ENCODE measurements at regions not wholly inside any gene's neighbourhood (a gene's known extent, or its start where the extent isn't known, plus 50 kb on each side); places are given as distances from the start of the nearest gene placed in this dataset.
"Not testable (repeated sequence)": the region's sequence is repeated elsewhere in the genome, so short reads cannot be mapped to it uniquely, and the experiment has no call there.

- intact Hi-C loops (cut with micrococcal nuclease), result no loop called here
Observed at GRCh38 chr1:83053446-83053845, 945.5 kb downstream of the TTLL7 start.

- intact Hi-C loops (cut with micrococcal nuclease), result no loop called here
Observed at GRCh38 chr1:83052865-83053264, 946.1 kb downstream of the TTLL7 start.

GRCh38 chr1:83051053-83051452, 947.9 kb downstream of the TTLL7 start:
- intact Hi-C loops (cut with micrococcal nuclease), result not testable (repeated sequence)

- intact Hi-C loops (cut with micrococcal nuclease), result no loop called here
Observed at GRCh38 chr1:83043244-83043643, 955.7 kb downstream of the TTLL7 start.

GRCh38 chr1:83039091-83039490, 959.8 kb downstream of the TTLL7 start:
- intact Hi-C loops (cut with micrococcal nuclease), result not testable (repeated sequence)

- intact Hi-C loops (cut with micrococcal nuclease), result no loop called here
Observed at GRCh38 chr1:83034851-83035250, 964.1 kb downstream of the TTLL7 start.

GRCh38 chr1:83033682-83034081, 965.2 kb downstream of the TTLL7 start:
- intact Hi-C loops (cut with micrococcal nuclease), result no loop called here

- intact Hi-C loops (cut with micrococcal nuclease), result no loop called here
Observed at GRCh38 chr1:83029916-83030315, 969.0 kb downstream of the TTLL7 start.

- intact Hi-C loops (cut with micrococcal nuclease), result no loop called here
Observed at GRCh38 chr1:83029050-83029449, 969.9 kb downstream of the TTLL7 start.

GRCh38 chr1:83028467-83028866, 970.5 kb downstream of the TTLL7 start:
- intact Hi-C loops (cut with micrococcal nuclease), result no loop called here

GRCh38 chr1:83027511-83027910, 971.4 kb downstream of the TTLL7 start:
- intact Hi-C loops (cut with micrococcal nuclease), result no loop called here

- intact Hi-C loops (cut with micrococcal nuclease), result no loop called here
Observed at GRCh38 chr1:83026745-83027144, 972.2 kb downstream of the TTLL7 start.

GRCh38 chr1:83024251-83024767, 974.6 kb downstream of the TTLL7 start:
- intact Hi-C loops (cut with micrococcal nuclease), result no loop called here

GRCh38 chr1:83023212-83023611, 975.7 kb downstream of the TTLL7 start:
- intact Hi-C loops (cut with micrococcal nuclease), result no loop called here

GRCh38 chr1:83022206-83022605, 976.7 kb downstream of the TTLL7 start:
- intact Hi-C loops (cut with micrococcal nuclease), result no loop called here

GRCh38 chr1:83017701-83018100, 981.2 kb downstream of the TTLL7 start:
- intact Hi-C loops (cut with micrococcal nuclease), result no loop called here

GRCh38 chr1:83017276-83017675, 981.7 kb downstream of the TTLL7 start:
- intact Hi-C loops (cut with micrococcal nuclease), result no loop called here

GRCh38 chr1:83016354-83016849, 982.5 kb downstream of the TTLL7 start:
- intact Hi-C loops (cut with micrococcal nuclease), result no loop called here

- intact Hi-C loops (cut with micrococcal nuclease), result no loop called here
Observed at GRCh38 chr1:83015163-83015562, 983.8 kb downstream of the TTLL7 start.

GRCh38 chr1:83012950-83013349, 986.0 kb downstream of the TTLL7 start:
- intact Hi-C loops (cut with micrococcal nuclease), result no loop called here

GRCh38 chr1:83011265-83011664, 987.7 kb downstream of the TTLL7 start:
- intact Hi-C loops (cut with micrococcal nuclease), result no loop called here

- intact Hi-C loops (cut with micrococcal nuclease), result no loop called here
Observed at GRCh38 chr1:83006271-83006670, 992.7 kb downstream of the TTLL7 start.

GRCh38 chr1:83000286-83000685, 998.6 kb downstream of the TTLL7 start:
- intact Hi-C loops (cut with micrococcal nuclease), result no loop called here

GRCh38 chr1:82995951-82996350, 1003.0 kb downstream of the TTLL7 start:
- intact Hi-C loops (cut with micrococcal nuclease), result no loop called here
